Smooth muscle cell (in vitro differentiated cells): ENCODE measurements at regions not wholly inside any gene's neighbourhood (a gene's known extent, or its start where the extent isn't known, plus 50 kb on each side); places are given as distances from the start of the nearest gene placed in this dataset.

ENCODE experiments used
- DNase-seq: peaks from one replicate; lab custom pipeline; 2025; ENCODE audit not compliant: unreplicated experiment; lab: John Stamatoyannopoulos, UW
- H2AFZ ChIP-seq: fragments of 200-600 bp; sonication (generic); 2 replicates; pipeline ENCODE4 v1.6.0; 2016; ENCODE audit warnings: antibody characterized with exemption, low read depth, mild to moderate bottlenecking
- H3F3A ChIP-seq: fragments of 200-600 bp; sonication (generic); 2 replicates; pipeline ENCODE4 v1.6.0; 2017; ENCODE audit warnings: antibody characterized with exemption, low read depth
- H3K27ac ChIP-seq: fragments of 200-600 bp; sonication (generic); 2 replicates; pipeline ENCODE4 v1.5.1; 2016; ENCODE audit warnings: low read depth, mild to moderate bottlenecking
- H3K27me3 ChIP-seq: fragments of 200-600 bp; sonication (generic); 2 replicates; pipeline ENCODE4 v1.6.1; 2016; ENCODE audit warnings: low read depth, mild to moderate bottlenecking
- H3K36me3 ChIP-seq: fragments of 200-600 bp; sonication (generic); 2 replicates; pipeline ENCODE4 v1.5.1; 2016; ENCODE audit warnings: low read depth
- H3K4me1 ChIP-seq: fragments of 200-600 bp; sonication (generic); 2 replicates; pipeline ENCODE4 v1.5.1; 2016; ENCODE audit warnings: low read depth
- H3K4me2 ChIP-seq: fragments of 200-600 bp; sonication (generic); 2 replicates; pipeline ENCODE4 v1.6.0; 2016; ENCODE audit warnings: mild to moderate bottlenecking
- H3K4me3 ChIP-seq: fragments of 200-600 bp; sonication (generic); 2 replicates; pipeline ENCODE4 v1.5.1; 2016; ENCODE audit warnings: mild to moderate bottlenecking
- H3K79me2 ChIP-seq: fragments of 200-600 bp; sonication (generic); 2 replicates; pipeline ENCODE4 v1.6.0; 2016; ENCODE audit warnings: low read depth, mild to moderate bottlenecking
- H3K9ac ChIP-seq: fragments of 200-600 bp; sonication (generic); 2 replicates; pipeline ENCODE4 v1.6.0; 2016; ENCODE audit warnings: low read depth
- H3K9me3 ChIP-seq: fragments of 200-600 bp; sonication (generic); replicated peaks from 2 replicates; pipeline ENCODE4 v1.5.1; 2016; ENCODE audit warnings: low read depth
- H4K20me1 ChIP-seq: fragments of 200-600 bp; sonication (generic); 2 replicates; pipeline ENCODE4 v1.6.0; 2016; ENCODE audit warnings: low read depth
- WGBS: methylation state at CpG from one replicate; pipeline ENCODE4 v1.1.7; 2016; ENCODE audit warnings: low lambda C conversion rate; 5-methylcytosine and 5-hydroxymethylcytosine counted together
- TF ChIP-seq, protein P1 (sequence below): fragments of 200-600 bp; sonication (generic); IDR thresholded peaks from 2 replicates; pipeline ENCODE4 v1.5.1; 2017; ENCODE audit warnings: borderline replicate concordance, mild to moderate bottlenecking, antibody characterized with exemption; ENCODE audit not compliant: insufficient read depth, poor library complexity, severe bottlenecking

DNA sequence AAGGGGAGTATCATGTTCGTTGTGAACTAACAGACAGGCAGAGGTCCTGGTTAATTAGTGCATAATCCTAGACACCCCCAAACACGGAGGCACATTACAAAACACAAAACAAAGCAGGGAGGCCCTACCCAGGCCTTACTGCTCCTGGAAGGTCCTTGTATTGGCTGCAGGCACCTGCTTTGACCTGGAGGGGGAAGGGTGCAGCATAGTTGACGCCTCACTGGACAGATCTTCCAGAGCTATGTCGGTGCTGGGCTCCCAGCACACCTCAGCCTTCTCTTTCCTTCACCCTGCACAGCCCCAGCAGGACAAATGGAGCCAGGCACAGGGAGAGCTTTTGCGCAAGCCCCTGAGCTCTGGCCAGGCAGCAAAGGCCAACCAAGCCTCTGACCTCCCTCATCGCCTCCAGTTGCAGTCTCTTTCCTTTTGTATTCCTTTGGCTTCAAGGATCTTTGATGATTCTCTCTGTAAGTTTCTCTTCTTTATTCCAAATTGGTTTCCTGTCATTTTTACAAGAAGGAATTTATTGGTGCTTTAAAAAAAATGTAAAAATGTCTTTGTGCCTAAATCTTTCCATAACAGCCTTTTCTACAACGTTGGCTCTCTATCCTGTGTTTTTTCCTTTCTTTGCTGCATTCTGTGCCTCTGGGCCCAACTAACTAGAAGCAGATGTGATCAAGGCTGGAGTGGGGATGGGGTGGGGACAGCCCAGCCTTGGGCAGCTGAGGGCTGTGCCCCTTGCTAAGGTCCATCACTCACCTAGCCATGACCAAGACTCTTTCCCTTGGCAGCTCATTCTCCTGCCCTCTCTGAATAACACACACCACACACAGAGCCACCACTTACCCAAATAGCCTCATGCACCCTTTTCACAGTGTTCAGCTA is 317.1 kb upstream of the NPVF start:
- Histone ChIP-seq H3K4me3 (no peak overlapping the region), H3K27me3 (peaks cover 25% of the 10 kb centered on the region), H3K4me1 (no peaks in the 10 kb centered on the region), H3K4me2 (no peak overlapping the region), H3K9me3 (no peaks in the 10 kb centered on the region), H3F3A (no peaks in the 10 kb centered on the region), H3K9ac (no peak overlapping the region), H2AFZ (no peak overlapping the region), H3K79me2 (no peaks in the 10 kb centered on the region), H3K27ac (no peak overlapping the region), H3K36me3 (no peaks in the 10 kb centered on the region), H4K20me1 (no peaks in the 10 kb centered on the region)
- 78% methylated on average over 7 of the region's 7 CpGs for WGBS
- no peak for DNase-seq
- TF ChIP-seq, protein P1, sequence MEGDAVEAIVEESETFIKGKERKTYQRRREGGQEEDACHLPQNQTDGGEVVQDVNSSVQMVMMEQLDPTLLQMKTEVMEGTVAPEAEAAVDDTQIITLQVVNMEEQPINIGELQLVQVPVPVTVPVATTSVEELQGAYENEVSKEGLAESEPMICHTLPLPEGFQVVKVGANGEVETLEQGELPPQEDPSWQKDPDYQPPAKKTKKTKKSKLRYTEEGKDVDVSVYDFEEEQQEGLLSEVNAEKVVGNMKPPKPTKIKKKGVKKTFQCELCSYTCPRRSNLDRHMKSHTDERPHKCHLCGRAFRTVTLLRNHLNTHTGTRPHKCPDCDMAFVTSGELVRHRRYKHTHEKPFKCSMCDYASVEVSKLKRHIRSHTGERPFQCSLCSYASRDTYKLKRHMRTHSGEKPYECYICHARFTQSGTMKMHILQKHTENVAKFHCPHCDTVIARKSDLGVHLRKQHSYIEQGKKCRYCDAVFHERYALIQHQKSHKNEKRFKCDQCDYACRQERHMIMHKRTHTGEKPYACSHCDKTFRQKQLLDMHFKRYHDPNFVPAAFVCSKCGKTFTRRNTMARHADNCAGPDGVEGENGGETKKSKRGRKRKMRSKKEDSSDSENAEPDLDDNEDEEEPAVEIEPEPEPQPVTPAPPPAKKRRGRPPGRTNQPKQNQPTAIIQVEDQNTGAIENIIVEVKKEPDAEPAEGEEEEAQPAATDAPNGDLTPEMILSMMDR: no peak

- WGBS: 93% methylated on average over 4 of the region's 6 CpGs
- Histone ChIP-seq H4K20me1 (no peaks in the 10 kb centered on the region), H3K27me3 (peaks cover 21% of the 10 kb centered on the region), H3K4me3 (no peak overlapping the region), H3K27ac (no peak overlapping the region), H3K9ac (no peak overlapping the region), H3K9me3 (no peaks in the 10 kb centered on the region), H3K4me1 (no peaks in the 10 kb centered on the region), H3K79me2 (no peaks in the 10 kb centered on the region), H3K36me3 (no peaks in the 10 kb centered on the region), H3K4me2 (no peak overlapping the region), H2AFZ (no peak overlapping the region), H3F3A (no peaks in the 10 kb centered on the region)
- no peak for DNase-seq
- TF ChIP-seq, protein P1: no peak
Measured at GRCh38 chr7:25546306-25546705, 318.0 kb upstream of the NPVF start.

- Histone ChIP-seq H3F3A (no peaks in the 10 kb centered on the region), H3K9me3 (no peaks in the 10 kb centered on the region), H3K4me1 (no peaks in the 10 kb centered on the region), H3K4me2 (no peak overlapping the region), H3K9ac (no peak overlapping the region), H3K4me3 (no peak overlapping the region), H3K36me3 (no peaks in the 10 kb centered on the region), H3K27ac (no peak overlapping the region), H2AFZ (no peak overlapping the region), H4K20me1 (no peaks in the 10 kb centered on the region), H3K27me3 (peaks cover 9% of the 10 kb centered on the region), H3K79me2 (no peaks in the 10 kb centered on the region)
- TF ChIP-seq, protein P1: no peak
- DNase-seq: no peak
- 25% methylated on average over 6 of the region's 6 CpGs for WGBS
Measured at GRCh38 chr7:25549271-25549921, 321.1 kb upstream of the NPVF start.
